ENCODE measurements at regions not wholly inside any gene's neighbourhood (a gene's known extent, or its start where the extent isn't known, plus 50 kb on each side); places are given as distances from the start of the nearest gene placed in this dataset.

GRCh38 chr11:122394313-122394712 is 261.2 kb upstream of the UBASH3B start:
- Histone ChIP-seq H3K4me1 (ENCODE audit: control extremely low read depth in 1 of 4, control insufficient read depth in 4 of 4, insufficient read depth in 4 of 4, low read length in 3 of 4) (peaks cover 0 to 9% (median 0%) of the 10 kb centered on the region in 4 experiments), H3K9me3 (ENCODE audit: control extremely low read depth in 1 of 5, control insufficient read depth in 4 of 5, insufficient read depth in 2 of 5, low read depth in 1 of 5, low read length in 4 of 5) (peaks cover 0 to 3% (median 0%) of the 10 kb centered on the region in 5 experiments), H3K27ac (ENCODE audit: insufficient read depth in 1 of 2, low read depth in 1 of 2, low read length in 2 of 2, poor library complexity in 1 of 2, severe bottlenecking in 2 of 2) (no peak overlapping the region), H3K4me3 (ENCODE audit: control insufficient read depth in 1 of 7, extremely low read depth in 1 of 7, insufficient read depth in 4 of 7, low read depth in 2 of 7, low read length in 6 of 7) (no peak overlapping the region), H3K27me3 (replicated peaks in 2 of 5; ENCODE audit: control insufficient read depth in 4 of 5, insufficient read depth in 5 of 5, low read length in 4 of 5) (no peaks in the 10 kb centered on the region), H3K36me3 (ENCODE audit: control insufficient read depth in 4 of 4, insufficient read depth in 4 of 4, low read length in 3 of 4) (no peaks in the 10 kb centered on the region)
- ChIA-PET POLR2A (no interaction called here), CTCF (interaction anchor here (1.7 kb wide), 1 partner anchor 9 kb away, joined by 4 read pairs; no protein-coding TSS in a partner anchor)
- DNase-seq: no peak
- 96% methylated on average over 3 of the region's 3 CpGs for WGBS (ENCODE audit: insufficient coverage)

GRCh38 chr11:122393209-122393860 is 262.2 kb upstream of the UBASH3B start:
- ChIA-PET POLR2A (no interaction called here), CTCF (interaction anchor here (1.1 to 1.7 kb wide), 2 partner anchors 10 to 141 kb away, joined by 3 to 4 read pairs; no protein-coding TSS in a partner anchor)
- H3K27me3 ChIP-seq (replicated peaks in 2 of 5; ENCODE audit: control insufficient read depth in 4 of 5, insufficient read depth in 5 of 5, low read length in 4 of 5): no peaks in the 10 kb centered on the region
- H3K36me3 ChIP-seq (ENCODE audit: control insufficient read depth in 4 of 4, insufficient read depth in 4 of 4, low read length in 3 of 4): no peaks in the 10 kb centered on the region
- H3K9me3 ChIP-seq (ENCODE audit: control extremely low read depth in 1 of 5, control insufficient read depth in 4 of 5, insufficient read depth in 2 of 5, low read depth in 1 of 5, low read length in 4 of 5): peaks cover 0 to 3% (median 0%) of the 10 kb centered on the region in 5 experiments
- peaks cover 0 to 9% (median 0%) of the 10 kb centered on the region in 4 experiments for H3K4me1 ChIP-seq (ENCODE audit: control extremely low read depth in 1 of 4, control insufficient read depth in 4 of 4, insufficient read depth in 4 of 4, low read length in 3 of 4)
- 100% methylated on average over 3 of the region's 4 CpGs for WGBS (ENCODE audit: insufficient coverage)
- H3K4me3 ChIP-seq (ENCODE audit: control insufficient read depth in 1 of 7, extremely low read depth in 1 of 7, insufficient read depth in 4 of 7, low read depth in 2 of 7, low read length in 6 of 7): no peak overlapping the region
- peak in 2 of 3 donors; percentile 26 to 52 for DNase-seq
- no peak overlapping the region for H3K27ac ChIP-seq (ENCODE audit: insufficient read depth in 1 of 2, low read depth in 1 of 2, low read length in 2 of 2, poor library complexity in 1 of 2, severe bottlenecking in 2 of 2)

DNA sequence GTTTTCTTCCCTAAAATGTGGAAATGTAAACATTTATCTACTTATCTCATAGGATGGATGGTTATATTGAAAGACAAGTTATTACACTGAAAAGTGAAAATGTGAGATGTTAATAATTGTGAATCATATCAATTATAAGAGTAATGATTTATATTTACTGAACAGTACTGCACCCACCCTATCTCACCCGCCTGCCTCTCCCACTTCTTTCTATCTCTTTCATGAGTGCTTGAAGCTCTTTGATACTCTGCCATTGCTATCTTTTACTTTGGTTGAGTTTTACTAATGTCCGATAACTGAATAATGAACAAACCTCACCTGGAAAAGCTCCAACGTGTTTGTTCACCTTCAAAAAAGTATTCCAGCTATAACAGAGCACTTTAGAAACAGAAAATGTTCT is 263.0 kb upstream of the UBASH3B start:
- Histone ChIP-seq H3K27ac (ENCODE audit: insufficient read depth in 1 of 2, low read depth in 1 of 2, low read length in 2 of 2, poor library complexity in 1 of 2, severe bottlenecking in 2 of 2) (no peak overlapping the region), H3K27me3 (replicated peaks in 2 of 5; ENCODE audit: control insufficient read depth in 4 of 5, insufficient read depth in 5 of 5, low read length in 4 of 5) (no peaks in the 10 kb centered on the region), H3K4me1 (ENCODE audit: control extremely low read depth in 1 of 4, control insufficient read depth in 4 of 4, insufficient read depth in 4 of 4, low read length in 3 of 4) (peaks cover 0 to 9% (median 0%) of the 10 kb centered on the region in 4 experiments), H3K36me3 (ENCODE audit: control insufficient read depth in 4 of 4, insufficient read depth in 4 of 4, low read length in 3 of 4) (no peaks in the 10 kb centered on the region), H3K9me3 (ENCODE audit: control extremely low read depth in 1 of 5, control insufficient read depth in 4 of 5, insufficient read depth in 2 of 5, low read depth in 1 of 5, low read length in 4 of 5) (peaks cover 0 to 3% (median 0%) of the 10 kb centered on the region in 5 experiments), H3K4me3 (ENCODE audit: control insufficient read depth in 1 of 7, extremely low read depth in 1 of 7, insufficient read depth in 4 of 7, low read depth in 2 of 7, low read length in 6 of 7) (no peak overlapping the region)
- WGBS (ENCODE audit: insufficient coverage): no CpG with 5 or more reads among the region's 3 CpGs
- no peak for DNase-seq
- POLR2A ChIA-PET: no interaction called here
- CTCF ChIA-PET: interaction anchor here (1.1 kb wide), 1 partner anchor 140 kb away, joined by 3 read pairs; no protein-coding TSS in a partner anchor

DNA sequence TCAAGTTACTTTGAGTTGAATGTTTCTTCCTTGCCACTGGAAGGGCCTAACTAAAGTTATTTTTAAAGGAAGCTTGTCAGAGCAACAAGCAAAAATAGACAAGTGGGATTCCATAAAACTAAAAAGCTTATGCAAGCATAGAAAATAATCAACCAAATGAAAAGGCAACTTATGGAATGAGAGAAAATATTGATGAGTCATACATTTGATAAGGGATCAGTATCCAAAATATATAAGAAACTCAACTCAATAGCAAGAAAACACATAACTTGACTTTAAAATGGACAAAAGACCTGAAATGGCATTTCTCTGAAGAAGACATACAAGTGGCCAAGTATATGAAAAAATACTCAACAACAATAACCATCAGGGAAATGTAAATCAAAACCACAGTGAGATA is 264.5 kb upstream of the UBASH3B start:
- Histone ChIP-seq H3K4me3 (ENCODE audit: control insufficient read depth in 1 of 7, extremely low read depth in 1 of 7, insufficient read depth in 4 of 7, low read depth in 2 of 7, low read length in 6 of 7) (no peak overlapping the region), H3K27me3 (replicated peaks in 2 of 5; ENCODE audit: control insufficient read depth in 4 of 5, insufficient read depth in 5 of 5, low read length in 4 of 5) (no peaks in the 10 kb centered on the region), H3K27ac (ENCODE audit: insufficient read depth in 1 of 2, low read depth in 1 of 2, low read length in 2 of 2, poor library complexity in 1 of 2, severe bottlenecking in 2 of 2) (no peak overlapping the region), H3K36me3 (ENCODE audit: control insufficient read depth in 4 of 4, insufficient read depth in 4 of 4, low read length in 3 of 4) (no peaks in the 10 kb centered on the region), H3K9me3 (ENCODE audit: control extremely low read depth in 1 of 5, control insufficient read depth in 4 of 5, insufficient read depth in 2 of 5, low read depth in 1 of 5, low read length in 4 of 5) (peaks cover 0 to 3% (median 0%) of the 10 kb centered on the region in 5 experiments), H3K4me1 (ENCODE audit: control extremely low read depth in 1 of 4, control insufficient read depth in 4 of 4, insufficient read depth in 4 of 4, low read length in 3 of 4) (peaks cover 0 to 9% (median 0%) of the 10 kb centered on the region in 4 experiments)
- CTCF ChIA-PET: no interaction called here
- POLR2A ChIA-PET: no interaction called here
- no peak for DNase-seq

DNA sequence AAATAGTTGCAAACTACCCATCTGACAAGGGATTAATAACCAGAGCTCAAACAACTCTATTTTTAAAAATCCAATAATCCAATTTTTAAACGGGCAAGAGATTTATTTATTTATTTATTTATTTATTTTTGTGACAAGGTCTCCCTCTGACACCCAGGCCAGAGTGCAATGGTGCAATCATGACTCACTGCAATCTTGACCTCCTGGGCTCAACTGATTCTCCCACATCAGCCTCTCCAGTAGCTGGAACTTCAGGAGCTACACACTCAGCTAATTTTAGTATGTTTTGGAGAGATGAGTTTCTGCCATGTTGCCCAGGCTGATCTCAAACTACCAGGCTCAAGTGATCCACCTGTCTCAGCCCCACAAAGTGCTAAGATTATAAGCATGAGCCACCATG is 267.2 kb upstream of the BLID start:
- CTCF ChIA-PET: no interaction called here
- H3K9me3 ChIP-seq (ENCODE audit: control extremely low read depth in 1 of 5, control insufficient read depth in 4 of 5, insufficient read depth in 2 of 5, low read depth in 1 of 5, low read length in 4 of 5): peaks cover 0 to 4% (median 0%) of the 10 kb centered on the region in 5 experiments
- H3K4me3 ChIP-seq (ENCODE audit: control insufficient read depth in 1 of 7, extremely low read depth in 1 of 7, insufficient read depth in 4 of 7, low read depth in 2 of 7, low read length in 6 of 7): no peak overlapping the region
- no peaks in the 10 kb centered on the region for H3K27me3 ChIP-seq (replicated peaks in 2 of 5; ENCODE audit: control insufficient read depth in 4 of 5, insufficient read depth in 5 of 5, low read length in 4 of 5)
- no CpG with 5 or more reads among the region's 1 CpG for WGBS (ENCODE audit: insufficient coverage)
- no peak for DNase-seq
- H3K27ac ChIP-seq (ENCODE audit: insufficient read depth in 1 of 2, low read depth in 1 of 2, low read length in 2 of 2, poor library complexity in 1 of 2, severe bottlenecking in 2 of 2): no peak overlapping the region
- H3K36me3 ChIP-seq (ENCODE audit: control insufficient read depth in 4 of 4, insufficient read depth in 4 of 4, low read length in 3 of 4): no peaks in the 10 kb centered on the region
- H3K4me1 ChIP-seq (ENCODE audit: control extremely low read depth in 1 of 4, control insufficient read depth in 4 of 4, insufficient read depth in 4 of 4, low read length in 3 of 4): no peaks in the 10 kb centered on the region
- POLR2A ChIA-PET: no interaction called here

- ChIA-PET CTCF (no interaction called here), POLR2A (no interaction called here)
- peaks cover 0 to 2% (median 0%) of the 10 kb centered on the region in 5 experiments for H3K27me3 ChIP-seq (replicated peaks in 2 of 5; ENCODE audit: control insufficient read depth in 4 of 5, insufficient read depth in 5 of 5, low read length in 4 of 5)
- H3K9me3 ChIP-seq (ENCODE audit: control extremely low read depth in 1 of 5, control insufficient read depth in 4 of 5, insufficient read depth in 2 of 5, low read depth in 1 of 5, low read length in 4 of 5): peaks cover 0 to 8% (median 0%) of the 10 kb centered on the region in 5 experiments
- no peaks in the 10 kb centered on the region for H3K36me3 ChIP-seq (ENCODE audit: control insufficient read depth in 4 of 4, insufficient read depth in 4 of 4, low read length in 3 of 4)
- no peak overlapping the region for H3K27ac ChIP-seq (ENCODE audit: insufficient read depth in 1 of 2, low read depth in 1 of 2, low read length in 2 of 2, poor library complexity in 1 of 2, severe bottlenecking in 2 of 2)
- WGBS (ENCODE audit: insufficient coverage): 95% methylated on average over 4 of the region's 4 CpGs
- H3K4me1 ChIP-seq (ENCODE audit: control extremely low read depth in 1 of 4, control insufficient read depth in 4 of 4, insufficient read depth in 4 of 4, low read length in 3 of 4): no peaks in the 10 kb centered on the region
- DNase-seq: no peak
- no peak overlapping the region for H3K4me3 ChIP-seq (ENCODE audit: control insufficient read depth in 1 of 7, extremely low read depth in 1 of 7, insufficient read depth in 4 of 7, low read depth in 2 of 7, low read length in 6 of 7)
Observed at GRCh38 chr11:122375687-122376399, 259.8 kb upstream of the BLID start.

DNA sequence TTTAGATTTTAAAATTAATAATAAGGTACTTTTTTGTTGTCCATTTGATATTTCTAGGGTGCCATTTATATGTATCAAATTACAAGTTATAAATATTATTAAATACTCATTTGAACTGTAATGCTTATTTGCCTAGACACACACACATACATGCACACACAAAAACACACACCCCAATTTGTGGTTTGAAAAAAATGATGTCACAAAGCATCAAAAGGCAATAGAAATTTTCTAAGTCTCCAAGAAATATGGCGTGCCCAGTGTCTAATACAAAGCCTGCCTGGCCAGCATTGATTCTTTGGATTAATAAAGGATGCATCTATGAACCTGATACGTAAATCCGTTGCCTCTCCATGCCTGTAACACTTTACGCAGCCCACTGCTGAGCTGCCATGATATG is 252.8 kb upstream of the BLID start:
- POLR2A ChIA-PET: no interaction called here
- Histone ChIP-seq H3K4me3 (ENCODE audit: control insufficient read depth in 1 of 7, extremely low read depth in 1 of 7, insufficient read depth in 4 of 7, low read depth in 2 of 7, low read length in 6 of 7) (no peak overlapping the region), H3K27ac (ENCODE audit: insufficient read depth in 1 of 2, low read depth in 1 of 2, low read length in 2 of 2, poor library complexity in 1 of 2, severe bottlenecking in 2 of 2) (no peak overlapping the region), H3K27me3 (replicated peaks in 2 of 5; ENCODE audit: control insufficient read depth in 4 of 5, insufficient read depth in 5 of 5, low read length in 4 of 5) (no peaks in the 10 kb centered on the region), H3K4me1 (ENCODE audit: control extremely low read depth in 1 of 4, control insufficient read depth in 4 of 4, insufficient read depth in 4 of 4, low read length in 3 of 4) (no peaks in the 10 kb centered on the region), H3K36me3 (ENCODE audit: control insufficient read depth in 4 of 4, insufficient read depth in 4 of 4, low read length in 3 of 4) (no peaks in the 10 kb centered on the region), H3K9me3 (ENCODE audit: control extremely low read depth in 1 of 5, control insufficient read depth in 4 of 5, insufficient read depth in 2 of 5, low read depth in 1 of 5, low read length in 4 of 5) (no peaks in the 10 kb centered on the region)
- 98% methylated on average over 4 of the region's 4 CpGs for WGBS (ENCODE audit: insufficient coverage)
- CTCF ChIA-PET: no interaction called here
- DNase-seq: no peak

Data from common myeloid progenitor, CD34-positive (primary cell).